NCI-H82 treated with DMSO at 0.1 percent for 48 hours (cell line): ENCODE measurements at regions not wholly inside any gene's neighbourhood (a gene's known extent, or its start where the extent isn't known, plus 50 kb on each side); places are given as distances from the start of the nearest gene placed in this dataset.

Experiments used
- DNase-seq: peaks from one replicate; lab custom pipeline; 2025; ENCODE audit not compliant: unreplicated experiment; lab: John Stamatoyannopoulos, UW

- no peak for DNase-seq
Observed at GRCh38 chr10:123552760-123553554, 113.2 kb upstream of the GPR26 start.

GRCh38 chr10:123553810-123554430 lies 112.2 kb upstream of the GPR26 start:
- DNase-seq = no peak

- no peak for DNase-seq
Observed at GRCh38 chr10:123554656-123555055, 111.5 kb upstream of the GPR26 start.

GRCh38 chr10:123555616-123556015 lies 110.5 kb upstream of the GPR26 start:
- DNase-seq = no peak

GRCh38 chr10:123556049-123556448 lies 110.1 kb upstream of the GPR26 start:
- DNase-seq = no peak

GRCh38 chr10:123556736-123557135 lies 109.4 kb upstream of the GPR26 start:
- DNase-seq = no peak

GRCh38 chr10:123557366-123558108 lies 108.6 kb upstream of the GPR26 start:
- no peak for DNase-seq

- DNase-seq = no peak
Observed at GRCh38 chr10:123558651-123559050, 107.5 kb upstream of the GPR26 start.

- peak; percentile 13 for DNase-seq
Observed at GRCh38 chr10:123559066-123559822, 106.9 kb upstream of the GPR26 start.

GRCh38 chr10:123559823-123560092 lies 106.4 kb upstream of the GPR26 start:
- DNase-seq = no peak

- no peak for DNase-seq
Observed at GRCh38 chr10:123560301-123561140, 105.6 kb upstream of the GPR26 start.

- no peak for DNase-seq
Observed at GRCh38 chr10:123561141-123561440, 105.1 kb upstream of the GPR26 start.

GRCh38 chr10:123562387-123562786 lies 103.8 kb upstream of the GPR26 start:
- no peak for DNase-seq

GRCh38 chr10:123562811-123563580 lies 103.2 kb upstream of the GPR26 start:
- DNase-seq = no peak

GRCh38 chr10:123563581-123563855 lies 102.6 kb upstream of the GPR26 start:
- no peak for DNase-seq

GRCh38 chr10:123563994-123564393 lies 102.2 kb upstream of the GPR26 start:
- DNase-seq = no peak

- no peak for DNase-seq
Observed at GRCh38 chr10:123564631-123565030, 101.5 kb upstream of the GPR26 start.

GRCh38 chr10:123565691-123566660 lies 100.2 kb upstream of the GPR26 start:
- DNase-seq = no peak
